GM04503 (cell line): ENCODE measurements at regions not wholly inside any gene's neighbourhood (a gene's known extent, or its start where the extent isn't known, plus 50 kb on each side); places are given as distances from the start of the nearest gene placed in this dataset.
"Not testable (repeated sequence)": the region's sequence is repeated elsewhere in the genome, so short reads cannot be mapped to it uniquely, and the experiment has no call there.

Experiments
- DNase-seq: peaks from one replicate; pipeline ENCODE4 v3.0.0-alpha.2; 2012; ENCODE audit warnings: low read depth

GRCh38 chr14:103232031-103232808 is 101.8 kb upstream of the EIF5 start:
- DNase-seq = no peak

DNA sequence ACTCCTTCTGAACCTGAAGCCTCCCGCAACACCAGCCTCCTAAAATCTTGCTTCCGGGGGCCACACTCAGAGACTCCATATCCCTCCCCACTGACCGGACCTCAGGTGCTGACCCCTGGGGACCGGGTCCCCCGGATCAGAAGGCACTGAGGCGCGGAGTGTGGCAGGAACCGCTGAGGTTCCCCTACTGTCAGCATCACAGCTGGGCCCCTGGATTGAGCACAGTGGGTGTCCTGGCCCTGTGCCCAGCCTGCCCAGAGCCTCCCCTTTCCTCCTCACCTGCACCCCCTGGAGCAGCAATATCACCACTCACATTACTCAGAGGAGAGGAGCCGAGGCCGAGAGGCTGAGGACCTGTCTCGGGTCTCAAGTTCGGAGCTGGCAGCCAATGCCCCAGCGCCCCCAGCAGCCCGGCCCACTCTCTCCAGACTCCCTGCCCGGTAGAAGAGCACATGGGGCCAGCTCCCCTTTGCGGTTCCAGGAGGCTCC is 101.2 kb upstream of the EIF5 start:
- DNase-seq = no peak

DNA sequence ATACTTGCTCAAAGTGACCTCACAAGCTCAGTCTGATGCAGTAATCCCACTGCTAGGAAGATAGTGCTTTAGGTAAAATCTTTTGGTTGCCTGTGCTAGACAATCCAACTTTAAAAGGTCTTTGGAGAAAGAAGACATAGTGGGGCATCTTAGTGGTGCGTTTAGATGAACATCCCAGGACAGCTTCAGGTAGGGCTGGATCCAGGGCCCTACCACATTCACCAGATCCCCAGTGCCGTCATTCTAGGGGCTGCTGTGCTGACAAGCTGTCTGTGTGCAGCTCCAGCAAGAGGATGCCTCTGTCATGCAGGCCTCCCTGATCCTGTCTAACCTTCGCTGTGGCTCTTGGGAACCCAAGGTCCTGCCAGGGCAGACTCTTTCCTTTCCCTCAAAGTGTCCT is 100.7 kb upstream of the EIF5 start:
- no peak for DNase-seq

- DNase-seq = not testable (repeated sequence)
Measured at GRCh38 chr14:103234826-103235225, 99.2 kb upstream of the EIF5 start.

- DNase-seq = not testable (repeated sequence)
Measured at GRCh38 chr14:103235506-103235905, 98.5 kb upstream of the EIF5 start.

GRCh38 chr14:103239751-103240150 is 94.3 kb upstream of the EIF5 start:
- no peak for DNase-seq

DNA sequence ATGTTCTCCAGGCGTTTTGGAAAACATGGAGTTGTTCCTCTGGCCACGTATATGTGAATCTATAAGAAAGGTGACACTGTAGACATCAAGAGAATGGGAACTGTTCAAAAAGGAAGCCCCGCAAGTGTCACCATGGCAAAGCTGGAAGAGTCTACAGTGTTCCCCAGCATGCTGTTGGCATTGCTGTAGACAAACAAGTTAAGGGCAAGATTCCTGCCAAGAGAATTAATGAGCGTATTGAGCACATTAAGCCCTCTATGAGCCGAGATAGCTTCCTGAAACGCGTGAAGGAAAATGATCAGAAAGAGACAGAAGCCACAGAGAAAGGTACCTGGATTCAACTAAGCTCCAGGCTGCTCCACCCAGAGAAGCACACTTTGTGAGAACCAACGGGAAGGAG is 92.5 kb upstream of the EIF5 start:
- DNase-seq = no peak

DNA sequence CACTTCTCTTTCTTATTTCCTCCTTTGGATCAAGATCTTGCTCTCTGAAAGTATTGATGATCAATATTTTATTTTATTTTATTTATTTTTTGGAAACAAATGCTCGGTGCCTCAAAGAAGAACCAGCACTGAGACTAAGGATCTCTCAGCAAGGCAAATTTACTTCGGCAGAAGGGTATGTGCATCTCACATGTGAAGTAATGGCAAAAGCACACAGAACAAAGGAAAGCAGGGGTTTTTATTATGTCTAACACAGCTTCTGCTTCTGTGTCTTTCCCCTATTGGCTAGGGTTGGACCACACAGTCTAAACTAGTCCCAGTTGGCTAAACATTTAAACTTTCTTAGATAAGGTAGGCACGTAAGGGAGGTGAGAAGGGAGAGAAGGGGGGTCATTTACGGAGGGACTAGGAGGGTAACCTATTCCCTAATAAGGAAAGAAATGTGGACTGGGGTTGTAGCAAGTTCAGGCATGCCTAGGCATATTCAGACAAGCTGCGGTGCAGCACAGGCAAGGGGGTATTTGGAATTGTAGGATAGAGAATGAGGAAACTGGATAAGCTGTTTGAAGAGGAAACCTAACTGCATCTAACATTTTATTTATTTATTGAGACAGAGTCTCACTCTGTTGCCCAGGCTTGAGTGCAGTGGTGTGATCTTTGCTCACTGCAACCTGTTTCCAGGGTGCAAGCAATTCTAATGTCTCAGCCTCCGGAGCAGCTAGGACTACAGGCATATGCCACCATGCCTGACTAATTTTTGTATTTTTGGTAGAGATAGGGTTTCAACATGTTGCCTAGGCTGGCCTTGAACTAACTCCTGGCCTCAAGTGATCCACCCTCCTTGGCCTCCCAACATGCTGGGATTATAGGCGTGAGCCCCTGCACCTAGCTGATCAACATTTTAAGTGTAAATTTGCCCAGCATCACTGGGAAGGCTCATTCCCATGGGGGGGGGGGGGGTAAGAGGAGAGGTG is 90.0 kb upstream of the EIF5 start:
- DNase-seq = no peak

- DNase-seq = peak; percentile 67
Measured at GRCh38 chr14:103245624-103246031, 88.4 kb upstream of the EIF5 start.

DNA sequence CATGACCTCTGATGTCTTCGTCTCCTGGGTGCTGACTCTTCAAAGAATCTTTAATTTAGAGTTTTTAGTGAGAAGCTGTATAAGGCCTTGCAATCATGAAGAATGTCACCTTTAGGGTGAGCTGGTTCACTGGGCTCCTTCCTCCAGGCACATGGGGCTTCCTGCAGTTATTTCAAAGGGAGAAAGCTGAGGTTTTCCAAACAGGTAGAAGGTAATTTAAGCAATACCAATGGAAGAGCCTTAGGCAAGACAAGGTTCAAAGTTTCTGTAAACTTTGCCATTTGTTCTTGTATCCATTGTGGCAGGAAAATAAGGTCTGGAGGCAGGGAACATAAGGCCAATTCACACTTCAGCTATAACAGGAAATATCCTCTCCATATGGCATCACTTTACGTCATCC is 88.0 kb upstream of the EIF5 start:
- DNase-seq = no peak

GRCh38 chr14:103247169-103247606 is 86.8 kb upstream of the EIF5 start:
- DNase-seq = no peak

DNA sequence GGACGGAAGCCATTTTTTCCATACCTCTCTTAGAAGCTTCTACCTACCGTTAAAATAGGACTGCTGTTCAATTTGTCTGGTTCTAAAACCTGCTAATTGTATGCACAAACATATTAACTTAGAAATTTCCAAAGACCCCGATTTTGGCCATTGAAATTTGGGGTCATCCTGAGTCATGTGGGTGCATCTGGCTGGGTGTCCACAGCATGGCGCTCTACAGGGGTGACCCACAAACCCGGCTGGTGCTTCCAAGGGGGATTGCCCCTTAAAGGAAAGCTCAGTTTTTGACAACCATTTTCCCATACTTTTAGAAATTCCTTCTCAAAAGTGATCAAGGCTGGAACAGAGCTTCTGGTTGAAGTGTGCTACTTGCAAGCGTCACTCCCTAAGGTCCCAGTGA is 83.9 kb upstream of the EIF5 start:
- DNase-seq = no peak

GRCh38 chr14:103250874-103251273 is 83.2 kb upstream of the EIF5 start:
- DNase-seq = no peak

DNA sequence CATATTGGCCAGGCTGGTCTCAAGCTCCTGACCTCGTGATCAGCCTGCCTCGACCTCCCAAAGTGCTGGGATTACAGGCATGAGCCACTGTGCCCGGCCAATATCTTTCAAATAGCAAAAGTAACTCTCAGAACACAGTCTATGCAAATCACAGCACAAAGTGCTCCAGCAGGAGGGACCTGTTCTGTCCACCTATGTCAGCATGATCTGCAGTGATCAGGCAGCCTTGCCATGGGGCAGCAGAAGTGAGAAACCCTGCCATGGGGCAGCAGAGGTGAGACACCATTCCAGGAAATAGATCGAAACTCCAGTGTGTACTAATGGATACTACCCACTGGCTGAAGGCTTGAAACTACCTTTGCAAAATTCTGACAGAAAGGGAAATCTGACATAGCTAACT is 78.5 kb upstream of the EIF5 start:
- no peak for DNase-seq

DNA sequence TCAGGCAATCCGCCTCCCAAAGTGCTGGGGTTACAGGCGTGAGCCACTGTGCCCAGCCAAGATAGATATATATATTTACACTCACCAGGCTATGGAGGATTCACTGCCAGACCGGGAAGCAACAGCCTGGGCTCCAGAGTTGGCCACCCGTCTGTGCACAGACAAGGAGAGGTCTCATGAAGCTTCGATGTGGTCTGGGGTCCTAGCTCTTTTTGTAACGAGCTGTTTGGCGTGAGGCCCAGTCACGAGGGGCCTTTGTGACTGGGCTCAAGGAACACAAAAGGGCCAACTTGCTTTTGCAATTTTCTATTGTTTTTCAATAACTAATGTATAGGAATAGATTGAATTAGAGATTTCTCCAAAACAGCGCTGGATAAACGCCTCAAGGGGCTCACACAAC is 77.6 kb upstream of the EIF5 start:
- DNase-seq = no peak

- no peak for DNase-seq
Measured at GRCh38 chr14:103257211-103257962, 76.7 kb upstream of the EIF5 start.

GRCh38 chr14:103258211-103258610 is 75.8 kb upstream of the EIF5 start:
- no peak for DNase-seq

DNA sequence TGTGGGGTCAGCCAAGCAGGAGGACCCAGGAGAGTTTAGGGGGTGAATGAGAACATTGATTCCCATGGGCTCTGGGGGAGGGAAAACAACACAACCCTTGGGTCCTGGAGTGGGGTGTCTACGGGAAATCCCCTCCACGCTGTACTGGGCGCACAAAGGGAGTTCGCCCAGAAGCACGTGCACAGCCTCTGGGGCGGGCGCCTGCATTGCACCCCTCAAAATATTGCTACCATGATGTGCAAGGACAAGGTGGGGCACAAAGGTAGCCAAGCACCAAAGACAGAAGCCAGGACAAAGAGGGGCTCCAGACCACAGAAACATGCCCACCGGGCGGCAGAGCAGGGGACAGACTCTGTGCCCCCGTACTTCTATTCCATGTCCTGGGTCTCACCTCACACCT is 74.9 kb upstream of the EIF5 start:
- no peak for DNase-seq

- no peak for DNase-seq
Measured at GRCh38 chr14:103259801-103260628, 74.0 kb upstream of the EIF5 start.

GRCh38 chr14:103260629-103261124 is 73.4 kb upstream of the EIF5 start:
- DNase-seq = peak; percentile 17
